AG10803 (cell line): ENCODE measurements at regions not wholly inside any gene's neighbourhood (a gene's known extent, or its start where the extent isn't known, plus 50 kb on each side); places are given as distances from the start of the nearest gene placed in this dataset.

ENCODE experiments used
- DNase-seq: peaks from one replicate; pipeline ENCODE4 v3.0.0; 2010; ENCODE audit warnings: low read depth
- H3K4me3 ChIP-seq: 2 replicates; pipeline ENCODE4 v1.5.1; 2011; ENCODE audit warnings: mild to moderate bottlenecking, low read length, control low read depth
- CTCF ChIP-seq: conservative IDR thresholded peaks from 2 replicates; pipeline ENCODE4 v1.5.1; 2011; ENCODE audit warnings: mild to moderate bottlenecking, low read length, control low read depth, inconsistent platforms

- no peak for DNase-seq
- TF ChIP-seq CTCF: no peak
- H3K4me3 ChIP-seq: no peak overlapping the region
Measured at GRCh38 chr5:158511454-158511853, 588.3 kb downstream of the EBF1 start.

GRCh38 chr5:158510479-158510878 lies 589.2 kb downstream of the EBF1 start:
- no peak for TF ChIP-seq CTCF
- DNase-seq: no peak
- no peak overlapping the region for H3K4me3 ChIP-seq

GRCh38 chr5:158506648-158507047 lies 593.1 kb downstream of the EBF1 start:
- no peak for DNase-seq
- H3K4me3 ChIP-seq: no peak overlapping the region
- no peak for TF ChIP-seq CTCF

GRCh38 chr5:158502686-158503085 lies 597.0 kb downstream of the EBF1 start:
- no peak for TF ChIP-seq CTCF
- H3K4me3 ChIP-seq: no peak overlapping the region
- DNase-seq: no peak

- no peak for TF ChIP-seq CTCF
- H3K4me3 ChIP-seq: no peak overlapping the region
- no peak for DNase-seq
Measured at GRCh38 chr5:158499892-158500418, 599.8 kb downstream of the EBF1 start.

GRCh38 chr5:158499075-158499891 lies 600.4 kb downstream of the EBF1 start:
- H3K4me3 ChIP-seq: no peak overlapping the region
- no peak for TF ChIP-seq CTCF
- peak; percentile 39 for DNase-seq

GRCh38 chr5:158496624-158497023 lies 603.1 kb downstream of the EBF1 start:
- no peak overlapping the region for H3K4me3 ChIP-seq
- no peak for TF ChIP-seq CTCF
- DNase-seq: no peak
